Adrenal gland (tissue), 9 donors: ENCODE measurements at regions not wholly inside any gene's neighbourhood (a gene's known extent, or its start where the extent isn't known, plus 50 kb on each side); places are given as distances from the start of the nearest gene placed in this dataset.

ENCODE experiments used
- DNase-seq, 7 donors: peaks; one replicate each; pipeline ENCODE4 v3.0.0-alpha.2; 2019 to 2020
- H3K27ac ChIP-seq, 5 donors: fragments of 200-600 bp; sonication (generic) in 4 of 5; 1 replicate in 3 of 5; 2 replicates in 2 of 5; pipeline versions ENCODE4 v1.5.1 to v1.8.0; 2016 to 2020; ENCODE audit warnings: mild to moderate bottlenecking in 1 of 5
- H3K27me3 ChIP-seq: fragments of 200-600 bp; 2 replicates; pipeline ENCODE4 v1.8.0; 2021
- H3K36me3 ChIP-seq, 2 donors: fragments of 200-600 bp; replicated peaks in 1 of 2; 1 replicate in 1 of 2; 2 replicates in 1 of 2; pipeline versions ENCODE4 v1.5.1 to v1.8.0; 2018 to 2022
- H3K4me1 ChIP-seq, 2 donors: fragments of 200-600 bp; replicated peaks in 1 of 2; 1 replicate in 1 of 2; 2 replicates in 1 of 2; pipeline versions ENCODE4 v1.5.1 to v1.8.0; 2018 to 2021
- H3K4me3 ChIP-seq, 4 donors: fragments of 200-600 bp; sonication (generic) in 3 of 4; one replicate each; pipeline ENCODE4 v1.5.1; 2016 to 2018
- H3K9me3 ChIP-seq, 3 donors: fragments of 200-600 bp; sonication (generic) in 1 of 3; replicated peaks in 1 of 3; 1 replicate in 2 of 3; 2 replicates in 1 of 3; pipeline versions ENCODE4 v1.5.1 to v1.8.0; 2016 to 2021
- POLR2A ChIP-seq, 2 donors: fragments of 450-650 bp; IDR thresholded peaks; one replicate each; pipeline ENCODE4 v1.6.1; 2017; ENCODE audit warnings: antibody characterized with exemption in 2 of 2, mild to moderate bottlenecking in 2 of 2, moderate library complexity in 1 of 2
- WGBS, 4 donors: extraction: QIAGEN DNeasy Blood & Tissue Kit in 2 of 4; methylation state at CpG; one replicate each; pipeline versions ENCODE4 v1.1.5 to v1.1.7; 2013 to 2017; 5-methylcytosine and 5-hydroxymethylcytosine counted together
- intact Hi-C, 2 donors: fragments of 100-400 bp; cut with DNase I; formaldehyde crosslinking; loops; one replicate each; pipeline versions ENCODE4 v1.14.1 to v1.15.0; 2022 to 2023
- TF ChIP-seq, protein P1 (sequence below), 6 experiments: fragments of 450-650 bp in 4 of 6; fragments of 200-600 bp in 2 of 6; sonication (generic) in 1 of 6; IDR thresholded peaks; 1 replicate in 5 of 6; 2 replicates in 1 of 6; pipeline versions ENCODE4 v1.5.1 to v1.8.0; 2016 to 2021; ENCODE audit warnings: antibody characterized with exemption in 6 of 6, mild to moderate bottlenecking in 2 of 6, moderate library complexity in 1 of 6
- donor health status: healthy with polysubstance abuse.
- donor health status: Bipolar disorder and iron deficiency.
- donor health status: DM: yes; HTN: yes; CAD: no.
- donor health status: DM: no; HTN: no; CAD: no.
- donor health status: DM: no; HTN: no; CAD: no.

DNA sequence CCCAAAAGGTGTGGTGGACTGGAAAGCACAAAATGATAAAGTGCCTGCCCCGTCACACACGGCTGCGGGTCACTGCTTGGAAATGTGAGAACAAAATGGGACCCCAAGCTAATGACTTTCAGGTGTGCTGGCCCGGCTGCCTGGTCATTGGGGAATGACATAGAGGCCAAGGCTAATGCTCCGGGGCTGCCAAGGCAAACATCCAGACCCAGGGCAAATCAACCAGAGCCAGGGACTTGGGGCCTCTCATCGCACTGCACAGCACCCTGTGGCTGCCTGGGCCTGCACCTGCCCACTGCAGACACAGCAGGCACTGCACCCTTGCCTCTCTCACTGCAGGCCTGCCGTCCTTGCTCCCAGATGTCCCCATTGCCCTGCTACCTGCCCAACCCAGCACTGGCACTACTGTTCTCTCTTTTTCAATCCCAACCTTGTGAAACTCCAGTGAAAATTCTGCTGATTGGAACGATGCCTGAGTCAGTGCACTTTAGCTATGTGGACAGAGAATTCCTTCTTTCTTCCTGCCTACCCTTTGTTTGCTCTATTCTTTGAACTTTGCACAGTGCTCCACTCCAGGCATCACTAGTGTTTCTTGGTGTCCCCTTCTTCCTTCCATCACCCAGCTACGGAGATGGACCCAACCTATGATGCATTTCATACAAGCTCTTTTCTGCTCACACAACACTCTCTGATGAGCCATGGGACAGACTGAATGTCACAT lies 849.5 kb downstream of the MAFB start:
- WGBS, 4 donors: 76 to 91% (median 79%) methylated on average over 8 to 9 of the region's 9 CpGs

DNA sequence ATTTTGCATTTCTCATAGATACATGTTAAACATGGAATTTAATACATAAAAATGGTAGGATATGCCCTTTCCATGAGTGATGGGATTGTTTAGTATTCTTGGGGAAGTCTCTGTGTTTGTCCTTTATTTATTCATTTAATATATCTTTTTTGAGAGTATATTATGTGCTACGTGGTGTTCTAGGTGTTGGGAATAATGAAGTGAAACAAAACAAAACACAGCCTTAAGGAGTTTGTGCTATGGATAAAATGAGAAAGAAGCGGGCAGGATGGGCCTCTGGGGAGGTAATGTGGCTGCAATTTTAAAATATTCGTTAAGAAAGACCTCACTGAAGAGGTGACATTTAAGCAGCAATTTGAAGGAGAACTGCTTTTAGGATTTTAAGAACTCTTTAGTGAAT lies 851.5 kb downstream of the MAFB start:
- no peaks in the 10 kb centered on the region for H3K27me3 ChIP-seq
- TF ChIP-seq, protein P1, sequence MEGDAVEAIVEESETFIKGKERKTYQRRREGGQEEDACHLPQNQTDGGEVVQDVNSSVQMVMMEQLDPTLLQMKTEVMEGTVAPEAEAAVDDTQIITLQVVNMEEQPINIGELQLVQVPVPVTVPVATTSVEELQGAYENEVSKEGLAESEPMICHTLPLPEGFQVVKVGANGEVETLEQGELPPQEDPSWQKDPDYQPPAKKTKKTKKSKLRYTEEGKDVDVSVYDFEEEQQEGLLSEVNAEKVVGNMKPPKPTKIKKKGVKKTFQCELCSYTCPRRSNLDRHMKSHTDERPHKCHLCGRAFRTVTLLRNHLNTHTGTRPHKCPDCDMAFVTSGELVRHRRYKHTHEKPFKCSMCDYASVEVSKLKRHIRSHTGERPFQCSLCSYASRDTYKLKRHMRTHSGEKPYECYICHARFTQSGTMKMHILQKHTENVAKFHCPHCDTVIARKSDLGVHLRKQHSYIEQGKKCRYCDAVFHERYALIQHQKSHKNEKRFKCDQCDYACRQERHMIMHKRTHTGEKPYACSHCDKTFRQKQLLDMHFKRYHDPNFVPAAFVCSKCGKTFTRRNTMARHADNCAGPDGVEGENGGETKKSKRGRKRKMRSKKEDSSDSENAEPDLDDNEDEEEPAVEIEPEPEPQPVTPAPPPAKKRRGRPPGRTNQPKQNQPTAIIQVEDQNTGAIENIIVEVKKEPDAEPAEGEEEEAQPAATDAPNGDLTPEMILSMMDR (IDR thresholded peaks at IDR 0.05): no peak
- TF ChIP-seq POLR2A (IDR thresholded peaks at IDR 0.05): no peak

More for the DNA sequence above, 849.5 kb downstream of the MAFB start:
- DNase-seq: no peak
- TF ChIP-seq, protein P1 (IDR thresholded peaks at IDR 0.05): no peak
- no peak for TF ChIP-seq POLR2A (IDR thresholded peaks at IDR 0.05)
- Histone ChIP-seq H3K4me1 (no peaks in the 10 kb centered on the region), H3K36me3 (no peaks in the 10 kb centered on the region), H3K9me3 (no peaks in the 10 kb centered on the region), H3K27ac (no peak overlapping the region), H3K4me3 (no peak overlapping the region), H3K27me3 (no peaks in the 10 kb centered on the region)
- intact Hi-C loops: no loop called here

DNA sequence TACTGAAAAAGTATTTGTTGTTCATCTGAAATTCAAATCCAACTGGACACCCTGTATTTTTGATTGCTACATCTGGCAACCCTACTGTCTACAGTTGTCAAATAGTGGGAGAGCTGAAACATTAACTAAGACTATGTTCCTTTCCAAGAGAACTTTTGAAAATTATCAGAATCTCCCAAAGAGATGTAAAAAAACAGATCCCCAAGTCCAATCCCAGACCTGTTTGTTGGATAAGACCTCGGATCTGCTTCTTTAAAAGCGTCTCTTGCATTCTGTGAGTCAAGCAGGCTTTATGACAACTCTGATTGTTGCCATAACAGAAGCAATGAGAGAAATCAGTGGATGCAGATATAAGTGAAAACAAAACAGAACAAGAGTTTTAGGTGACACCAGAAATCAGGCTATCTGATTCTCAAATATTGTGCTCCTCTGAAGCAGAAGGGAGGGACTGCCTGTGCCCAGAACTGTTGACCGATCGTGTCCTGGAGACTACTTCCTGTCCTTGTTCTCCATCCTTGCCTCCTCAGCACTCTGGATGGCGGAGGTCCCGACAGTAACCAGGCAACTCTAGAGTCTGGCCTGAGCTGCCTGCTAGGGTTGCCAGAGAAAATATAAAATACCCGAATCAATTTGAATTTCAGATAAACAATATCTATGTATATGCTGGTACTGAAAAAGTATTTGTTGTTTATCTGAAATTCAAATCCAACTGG lies 853.8 kb downstream of the MAFB start:
- H3K9me3 ChIP-seq: no peaks in the 10 kb centered on the region
- H3K4me3 ChIP-seq: no peak overlapping the region
- DNase-seq: peak in 1 of 7 donors; percentile 53
- intact Hi-C loops: no loop called here
- 51 to 67% (median 60%) methylated on average over 7 of the region's 7 CpGs for WGBS, 4 donors
- H3K27ac ChIP-seq: no peak overlapping the region
- no peaks in the 10 kb centered on the region for H3K4me1 ChIP-seq
- TF ChIP-seq POLR2A (IDR thresholded peaks at IDR 0.05): no peak
- TF ChIP-seq, protein P1 (IDR thresholded peaks at IDR 0.05): no peak
- no peaks in the 10 kb centered on the region for H3K36me3 ChIP-seq
- no peaks in the 10 kb centered on the region for H3K27me3 ChIP-seq

More for the DNA sequence above, 851.5 kb downstream of the MAFB start:
- intact Hi-C loops: no loop called here
- H3K9me3 ChIP-seq: no peaks in the 10 kb centered on the region
- 84 to 89% (median 85%) methylated on average over 3 of the region's 3 CpGs for WGBS, 4 donors
- no peaks in the 10 kb centered on the region for H3K4me1 ChIP-seq
- no peak overlapping the region for H3K27ac ChIP-seq
- H3K36me3 ChIP-seq: no peaks in the 10 kb centered on the region
- H3K4me3 ChIP-seq: no peak overlapping the region
- DNase-seq: no peak

DNA sequence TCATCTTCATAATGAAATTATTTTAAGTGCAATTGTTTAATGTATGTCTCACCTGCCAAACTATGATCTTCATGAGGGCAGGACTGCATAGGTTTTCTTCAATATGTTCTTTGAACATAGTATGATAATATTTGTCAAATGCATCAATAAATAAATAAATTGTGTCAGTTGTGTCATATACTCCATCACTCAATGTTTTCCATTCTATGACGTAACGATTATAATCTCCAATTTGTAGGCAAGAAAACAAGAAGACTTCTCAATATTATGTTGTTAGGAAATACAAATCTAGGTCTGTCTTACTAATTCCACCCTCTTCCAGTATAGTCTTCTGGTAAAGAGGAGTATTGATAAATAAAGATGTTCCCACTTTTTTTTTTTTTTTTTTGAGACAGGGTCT lies 858.1 kb downstream of the MAFB start:
- Histone ChIP-seq H3K4me3 (no peak overlapping the region), H3K27me3 (no peaks in the 10 kb centered on the region), H3K4me1 (no peaks in the 10 kb centered on the region), H3K9me3 (no peaks in the 10 kb centered on the region), H3K27ac (no peak overlapping the region), H3K36me3 (no peaks in the 10 kb centered on the region)
- DNase-seq: no peak
- 91 to 96% (median 94%) methylated on average over 2 of the region's 2 CpGs for WGBS, 4 donors
- intact Hi-C loops: no loop called here
- TF ChIP-seq POLR2A (IDR thresholded peaks at IDR 0.05): no peak
